PC-3 (cell line): ENCODE measurements at regions not wholly inside any gene's neighbourhood (a gene's known extent, or its start where the extent isn't known, plus 50 kb on each side); places are given as distances from the start of the nearest gene placed in this dataset.

Source experiments
- EZH2phosphoT487 ChIP-seq: fragments of 300-600 bp; sonication (generic); IDR thresholded peaks from 2 replicates; pipeline ENCODE4 v1.6.1; 2018; ENCODE audit warnings: mild to moderate bottlenecking, antibody characterized with exemption, low read length, borderline replicate concordance
- TF ChIP-seq, protein P1 (sequence below): fragments of 300-600 bp; sonication (generic); conservative IDR thresholded peaks from 2 replicates; pipeline ENCODE4 v1.5.1; 2017; ENCODE audit warnings: antibody characterized with exemption, low read depth, mild to moderate bottlenecking, low read length

DNA sequence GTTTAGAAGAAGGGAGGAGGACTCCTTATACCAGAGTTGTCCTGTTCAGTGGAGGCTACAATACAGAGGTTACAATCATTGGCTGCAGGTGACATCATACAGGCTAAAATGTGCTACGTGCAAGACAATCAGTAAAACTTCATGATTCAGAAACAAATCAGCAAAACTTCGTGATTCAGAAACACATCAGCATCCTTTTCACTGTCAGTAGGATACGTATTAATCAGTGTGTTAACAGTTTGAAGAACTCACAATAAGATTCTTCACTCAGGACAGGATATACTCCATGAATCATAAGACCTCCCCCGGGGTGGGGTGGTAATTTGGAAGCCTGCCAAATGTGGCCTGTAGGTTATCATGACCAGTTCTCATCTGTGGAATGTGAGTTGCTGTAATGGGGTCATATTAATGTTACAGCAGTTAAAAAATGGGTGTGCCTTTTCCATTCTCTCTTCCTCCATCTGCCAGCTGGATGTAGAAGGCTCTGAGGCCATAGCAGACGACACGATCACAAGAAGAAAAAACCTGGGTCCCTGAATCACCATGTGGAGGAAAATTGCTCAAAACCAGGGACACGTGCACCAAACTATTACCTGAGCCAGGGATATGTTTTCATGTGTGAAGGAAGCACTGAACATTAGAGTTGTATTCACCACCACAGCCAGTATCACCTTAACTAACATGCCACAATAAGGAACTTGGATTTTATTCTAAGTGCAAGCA lies 134.8 kb upstream of the CREB1 start:
- TF ChIP-seq, protein P1, sequence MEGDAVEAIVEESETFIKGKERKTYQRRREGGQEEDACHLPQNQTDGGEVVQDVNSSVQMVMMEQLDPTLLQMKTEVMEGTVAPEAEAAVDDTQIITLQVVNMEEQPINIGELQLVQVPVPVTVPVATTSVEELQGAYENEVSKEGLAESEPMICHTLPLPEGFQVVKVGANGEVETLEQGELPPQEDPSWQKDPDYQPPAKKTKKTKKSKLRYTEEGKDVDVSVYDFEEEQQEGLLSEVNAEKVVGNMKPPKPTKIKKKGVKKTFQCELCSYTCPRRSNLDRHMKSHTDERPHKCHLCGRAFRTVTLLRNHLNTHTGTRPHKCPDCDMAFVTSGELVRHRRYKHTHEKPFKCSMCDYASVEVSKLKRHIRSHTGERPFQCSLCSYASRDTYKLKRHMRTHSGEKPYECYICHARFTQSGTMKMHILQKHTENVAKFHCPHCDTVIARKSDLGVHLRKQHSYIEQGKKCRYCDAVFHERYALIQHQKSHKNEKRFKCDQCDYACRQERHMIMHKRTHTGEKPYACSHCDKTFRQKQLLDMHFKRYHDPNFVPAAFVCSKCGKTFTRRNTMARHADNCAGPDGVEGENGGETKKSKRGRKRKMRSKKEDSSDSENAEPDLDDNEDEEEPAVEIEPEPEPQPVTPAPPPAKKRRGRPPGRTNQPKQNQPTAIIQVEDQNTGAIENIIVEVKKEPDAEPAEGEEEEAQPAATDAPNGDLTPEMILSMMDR = no peak
- TF ChIP-seq EZH2phosphoT487 = no peak
